ENCODE measurements at regions not wholly inside any gene's neighbourhood (a gene's known extent, or its start where the extent isn't known, plus 50 kb on each side); places are given as distances from the start of the nearest gene placed in this dataset.

GRCh38 chr4:43241104-43241503 is 348.6 kb downstream of the GRXCR1 start:
- no peak for TF ChIP-seq POLR2A (IDR thresholded peaks at IDR 0.05)
- TF ChIP-seq, protein P1, sequence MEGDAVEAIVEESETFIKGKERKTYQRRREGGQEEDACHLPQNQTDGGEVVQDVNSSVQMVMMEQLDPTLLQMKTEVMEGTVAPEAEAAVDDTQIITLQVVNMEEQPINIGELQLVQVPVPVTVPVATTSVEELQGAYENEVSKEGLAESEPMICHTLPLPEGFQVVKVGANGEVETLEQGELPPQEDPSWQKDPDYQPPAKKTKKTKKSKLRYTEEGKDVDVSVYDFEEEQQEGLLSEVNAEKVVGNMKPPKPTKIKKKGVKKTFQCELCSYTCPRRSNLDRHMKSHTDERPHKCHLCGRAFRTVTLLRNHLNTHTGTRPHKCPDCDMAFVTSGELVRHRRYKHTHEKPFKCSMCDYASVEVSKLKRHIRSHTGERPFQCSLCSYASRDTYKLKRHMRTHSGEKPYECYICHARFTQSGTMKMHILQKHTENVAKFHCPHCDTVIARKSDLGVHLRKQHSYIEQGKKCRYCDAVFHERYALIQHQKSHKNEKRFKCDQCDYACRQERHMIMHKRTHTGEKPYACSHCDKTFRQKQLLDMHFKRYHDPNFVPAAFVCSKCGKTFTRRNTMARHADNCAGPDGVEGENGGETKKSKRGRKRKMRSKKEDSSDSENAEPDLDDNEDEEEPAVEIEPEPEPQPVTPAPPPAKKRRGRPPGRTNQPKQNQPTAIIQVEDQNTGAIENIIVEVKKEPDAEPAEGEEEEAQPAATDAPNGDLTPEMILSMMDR (IDR thresholded peaks at IDR 0.05 in 8 of 11, conservative IDR thresholded peaks at IDR 0.05 in 3 of 11) = no peak
